RPMI8226 (cell line): ENCODE measurements at regions not wholly inside any gene's neighbourhood (a gene's known extent, or its start where the extent isn't known, plus 50 kb on each side); places are given as distances from the start of the nearest gene placed in this dataset.

ENCODE experiments used
- DNase-seq: peaks from one replicate; pipeline ENCODE4 v3.0.0-alpha.2; 2015

- DNase-seq = no peak
Measured at GRCh38 chr2:129439406-129440302, 539.8 kb upstream of the RAB6C start.

- DNase-seq = no peak
Measured at GRCh38 chr2:129441610-129442009, 537.9 kb upstream of the RAB6C start.

GRCh38 chr2:129443235-129443864 lies 536.1 kb upstream of the RAB6C start:
- no peak for DNase-seq

- no peak for DNase-seq
Measured at GRCh38 chr2:129443865-129444739, 535.4 kb upstream of the RAB6C start.

- no peak for DNase-seq
Measured at GRCh38 chr2:129444751-129445150, 534.7 kb upstream of the RAB6C start.

- DNase-seq = no peak
Measured at GRCh38 chr2:129456691-129457090, 522.8 kb upstream of the RAB6C start.

- no peak for DNase-seq
Measured at GRCh38 chr2:129457277-129457818, 522.1 kb upstream of the RAB6C start.

GRCh38 chr2:129458006-129458405 lies 521.5 kb upstream of the RAB6C start:
- DNase-seq = no peak

- DNase-seq = no peak
Measured at GRCh38 chr2:129458436-129458835, 521.0 kb upstream of the RAB6C start.

GRCh38 chr2:129459200-129459876 lies 520.1 kb upstream of the RAB6C start:
- no peak for DNase-seq

- no peak for DNase-seq
Measured at GRCh38 chr2:129459881-129460280, 519.6 kb upstream of the RAB6C start.

GRCh38 chr2:129460299-129461198 lies 518.9 kb upstream of the RAB6C start:
- DNase-seq = no peak

- DNase-seq = no peak
Measured at GRCh38 chr2:129462349-129462748, 517.1 kb upstream of the RAB6C start.

- DNase-seq = no peak
Measured at GRCh38 chr2:129462967-129463366, 516.5 kb upstream of the RAB6C start.

- no peak for DNase-seq
Measured at GRCh38 chr2:129464036-129464435, 515.4 kb upstream of the RAB6C start.

GRCh38 chr2:129464631-129465030 lies 514.8 kb upstream of the RAB6C start:
- DNase-seq = no peak

- DNase-seq = no peak
Measured at GRCh38 chr2:129465045-129465444, 514.4 kb upstream of the RAB6C start.

- DNase-seq = no peak
Measured at GRCh38 chr2:129466389-129466788, 513.1 kb upstream of the RAB6C start.

GRCh38 chr2:129467012-129467779 lies 512.3 kb upstream of the RAB6C start:
- DNase-seq = no peak

GRCh38 chr2:129467941-129468340 lies 511.5 kb upstream of the RAB6C start:
- DNase-seq = no peak

GRCh38 chr2:129468879-129469278 lies 510.6 kb upstream of the RAB6C start:
- DNase-seq = no peak
